Endothelial cell (in vitro differentiated cells): ENCODE measurements at regions not wholly inside any gene's neighbourhood (a gene's known extent, or its start where the extent isn't known, plus 50 kb on each side); places are given as distances from the start of the nearest gene placed in this dataset.

Source experiments
- DNase-seq: peaks from one replicate; pipeline ENCODE4 v3.0.0; 2021; ENCODE audit warnings: low spot score
- H3K27ac Mint-ChIP-seq: one replicate; pipeline ENCODE4 v1.8.0; 2021; ENCODE audit warnings: mixed read lengths, inconsistent platforms; ENCODE audit not compliant: unreplicated experiment
- H3K27me3 Mint-ChIP-seq: one replicate; pipeline ENCODE4 v1.8.0; 2021; ENCODE audit warnings: mild to moderate bottlenecking, moderate library complexity, mixed read lengths, inconsistent platforms; ENCODE audit not compliant: unreplicated experiment
- H3K36me3 Mint-ChIP-seq: one replicate; pipeline ENCODE4 v1.8.0; 2021; ENCODE audit warnings: mild to moderate bottlenecking, low read depth, mixed read lengths, inconsistent platforms; ENCODE audit not compliant: unreplicated experiment
- H3K4me1 Mint-ChIP-seq: one replicate; pipeline ENCODE4 v1.8.0; 2021; ENCODE audit warnings: mild to moderate bottlenecking, mixed read lengths, inconsistent platforms; ENCODE audit not compliant: unreplicated experiment
- H3K4me3 Mint-ChIP-seq: one replicate; pipeline ENCODE4 v1.8.0; 2021; ENCODE audit warnings: mild to moderate bottlenecking, mixed read lengths, inconsistent platforms; ENCODE audit not compliant: unreplicated experiment
- H3K9me3 Mint-ChIP-seq: one replicate; pipeline ENCODE4 v1.8.0; 2021; ENCODE audit warnings: mixed read lengths, inconsistent platforms; ENCODE audit not compliant: unreplicated experiment
- CTCF ChIP-seq: fragments of 200-600 bp; sonication (generic); IDR thresholded peaks from one replicate; pipeline ENCODE4 v1.5.0; 2021; ENCODE audit warnings: antibody characterized with exemption; ENCODE audit not compliant: unreplicated experiment

GRCh38 chr20:63116412-63117106, 99.4 kb downstream of the YTHDF1 start:
- H3K9me3 Mint-ChIP-seq: no peaks in the 10 kb centered on the region
- TF ChIP-seq CTCF: no peak
- no peak overlapping the region for H3K4me3 Mint-ChIP-seq
- H3K36me3 Mint-ChIP-seq: no peaks in the 10 kb centered on the region
- H3K27ac Mint-ChIP-seq: no peak overlapping the region
- peaks cover 18% of the 10 kb centered on the region for H3K27me3 Mint-ChIP-seq
- DNase-seq: peak; percentile 75
- no peaks in the 10 kb centered on the region for H3K4me1 Mint-ChIP-seq

- Mint-ChIP-seq H3K4me1 (no peaks in the 10 kb centered on the region), H3K9me3 (no peaks in the 10 kb centered on the region), H3K36me3 (no peaks in the 10 kb centered on the region), H3K27me3 (peaks cover 18% of the 10 kb centered on the region), H3K4me3 (peak overlapping the region; percentile 47), H3K27ac (no peak overlapping the region)
- DNase-seq: no peak
- TF ChIP-seq CTCF: no peak
These were observed 100.1 kb downstream of the YTHDF1 start for GRCh38 chr20:63115651-63116411.

GRCh38 chr20:63114693-63115311, 101.1 kb downstream of the YTHDF1 start:
- Mint-ChIP-seq H3K27ac (no peak overlapping the region), H3K27me3 (peaks cover 18% of the 10 kb centered on the region), H3K4me1 (no peaks in the 10 kb centered on the region), H3K36me3 (no peaks in the 10 kb centered on the region), H3K4me3 (no peak overlapping the region), H3K9me3 (peaks cover 2% of the 10 kb centered on the region)
- DNase-seq: no peak
- no peak for TF ChIP-seq CTCF

- peaks cover 5% of the 10 kb centered on the region for H3K9me3 Mint-ChIP-seq
- no peak for DNase-seq
- H3K27ac Mint-ChIP-seq: no peak overlapping the region
- H3K36me3 Mint-ChIP-seq: no peaks in the 10 kb centered on the region
- TF ChIP-seq CTCF: no peak
- no peaks in the 10 kb centered on the region for H3K4me1 Mint-ChIP-seq
- H3K4me3 Mint-ChIP-seq: no peak overlapping the region
- peaks cover 18% of the 10 kb centered on the region for H3K27me3 Mint-ChIP-seq
These were observed 101.8 kb downstream of the YTHDF1 start for GRCh38 chr20:63114006-63114692.
